Smooth muscle cell (in vitro differentiated cells): ENCODE measurements at regions not wholly inside any gene's neighbourhood (a gene's known extent, or its start where the extent isn't known, plus 50 kb on each side); places are given as distances from the start of the nearest gene placed in this dataset.
"Not testable (repeated sequence)": the region's sequence is repeated elsewhere in the genome, so short reads cannot be mapped to it uniquely, and the experiment has no call there.

ENCODE experiments used
- DNase-seq: peaks from one replicate; lab custom pipeline; 2025; ENCODE audit not compliant: unreplicated experiment; lab: John Stamatoyannopoulos, UW
- H2AFZ ChIP-seq: fragments of 200-600 bp; sonication (generic); 2 replicates; pipeline ENCODE4 v1.6.0; 2016; ENCODE audit warnings: antibody characterized with exemption, low read depth, mild to moderate bottlenecking
- H3F3A ChIP-seq: fragments of 200-600 bp; sonication (generic); 2 replicates; pipeline ENCODE4 v1.6.0; 2017; ENCODE audit warnings: antibody characterized with exemption, low read depth
- H3K27ac ChIP-seq: fragments of 200-600 bp; sonication (generic); 2 replicates; pipeline ENCODE4 v1.5.1; 2016; ENCODE audit warnings: low read depth, mild to moderate bottlenecking
- H3K27me3 ChIP-seq: fragments of 200-600 bp; sonication (generic); 2 replicates; pipeline ENCODE4 v1.6.1; 2016; ENCODE audit warnings: low read depth, mild to moderate bottlenecking
- H3K36me3 ChIP-seq: fragments of 200-600 bp; sonication (generic); 2 replicates; pipeline ENCODE4 v1.5.1; 2016; ENCODE audit warnings: low read depth
- H3K4me1 ChIP-seq: fragments of 200-600 bp; sonication (generic); 2 replicates; pipeline ENCODE4 v1.5.1; 2016; ENCODE audit warnings: low read depth
- H3K4me2 ChIP-seq: fragments of 200-600 bp; sonication (generic); 2 replicates; pipeline ENCODE4 v1.6.0; 2016; ENCODE audit warnings: mild to moderate bottlenecking
- H3K4me3 ChIP-seq: fragments of 200-600 bp; sonication (generic); 2 replicates; pipeline ENCODE4 v1.5.1; 2016; ENCODE audit warnings: mild to moderate bottlenecking
- H3K79me2 ChIP-seq: fragments of 200-600 bp; sonication (generic); 2 replicates; pipeline ENCODE4 v1.6.0; 2016; ENCODE audit warnings: low read depth, mild to moderate bottlenecking
- H3K9ac ChIP-seq: fragments of 200-600 bp; sonication (generic); 2 replicates; pipeline ENCODE4 v1.6.0; 2016; ENCODE audit warnings: low read depth
- H3K9me3 ChIP-seq: fragments of 200-600 bp; sonication (generic); replicated peaks from 2 replicates; pipeline ENCODE4 v1.5.1; 2016; ENCODE audit warnings: low read depth
- H4K20me1 ChIP-seq: fragments of 200-600 bp; sonication (generic); 2 replicates; pipeline ENCODE4 v1.6.0; 2016; ENCODE audit warnings: low read depth
- WGBS: methylation state at CpG from one replicate; pipeline ENCODE4 v1.1.7; 2016; ENCODE audit warnings: low lambda C conversion rate; 5-methylcytosine and 5-hydroxymethylcytosine counted together
- TF ChIP-seq, protein P1 (sequence below): fragments of 200-600 bp; sonication (generic); IDR thresholded peaks from 2 replicates; pipeline ENCODE4 v1.5.1; 2017; ENCODE audit warnings: borderline replicate concordance, mild to moderate bottlenecking, antibody characterized with exemption; ENCODE audit not compliant: insufficient read depth, poor library complexity, severe bottlenecking

DNA sequence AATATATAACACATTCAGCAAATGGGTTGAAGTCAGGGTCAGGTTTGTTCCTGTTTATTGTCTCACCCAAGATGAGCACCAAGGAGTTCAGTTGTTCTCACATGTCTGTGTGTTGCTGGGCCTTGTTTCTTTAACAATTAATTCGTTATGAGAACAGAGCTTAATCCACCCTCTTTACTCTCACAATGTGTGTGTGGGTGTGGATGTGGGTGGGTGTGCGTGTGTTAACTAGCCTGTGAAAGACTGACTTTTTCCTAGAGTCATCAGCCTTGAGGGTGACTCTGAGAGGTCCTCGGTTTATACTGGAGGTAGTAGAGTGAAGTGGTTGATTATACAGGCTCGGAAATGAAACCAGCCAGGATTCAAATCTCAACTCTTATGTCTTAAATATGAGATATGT lies 672.1 kb downstream of the MAFB start:
- no peak for DNase-seq
- Histone ChIP-seq H3K79me2 (no peaks in the 10 kb centered on the region), H3K4me1 (no peaks in the 10 kb centered on the region), H3K27me3 (no peaks in the 10 kb centered on the region), H4K20me1 (no peaks in the 10 kb centered on the region), H3K9me3 (no peaks in the 10 kb centered on the region), H3K27ac (no peak overlapping the region), H3K4me3 (no peak overlapping the region), H3K9ac (no peak overlapping the region), H2AFZ (no peak overlapping the region), H3K36me3 (no peaks in the 10 kb centered on the region), H3F3A (no peaks in the 10 kb centered on the region), H3K4me2 (no peak overlapping the region)
- TF ChIP-seq, protein P1, sequence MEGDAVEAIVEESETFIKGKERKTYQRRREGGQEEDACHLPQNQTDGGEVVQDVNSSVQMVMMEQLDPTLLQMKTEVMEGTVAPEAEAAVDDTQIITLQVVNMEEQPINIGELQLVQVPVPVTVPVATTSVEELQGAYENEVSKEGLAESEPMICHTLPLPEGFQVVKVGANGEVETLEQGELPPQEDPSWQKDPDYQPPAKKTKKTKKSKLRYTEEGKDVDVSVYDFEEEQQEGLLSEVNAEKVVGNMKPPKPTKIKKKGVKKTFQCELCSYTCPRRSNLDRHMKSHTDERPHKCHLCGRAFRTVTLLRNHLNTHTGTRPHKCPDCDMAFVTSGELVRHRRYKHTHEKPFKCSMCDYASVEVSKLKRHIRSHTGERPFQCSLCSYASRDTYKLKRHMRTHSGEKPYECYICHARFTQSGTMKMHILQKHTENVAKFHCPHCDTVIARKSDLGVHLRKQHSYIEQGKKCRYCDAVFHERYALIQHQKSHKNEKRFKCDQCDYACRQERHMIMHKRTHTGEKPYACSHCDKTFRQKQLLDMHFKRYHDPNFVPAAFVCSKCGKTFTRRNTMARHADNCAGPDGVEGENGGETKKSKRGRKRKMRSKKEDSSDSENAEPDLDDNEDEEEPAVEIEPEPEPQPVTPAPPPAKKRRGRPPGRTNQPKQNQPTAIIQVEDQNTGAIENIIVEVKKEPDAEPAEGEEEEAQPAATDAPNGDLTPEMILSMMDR = no peak
- WGBS = 83% methylated on average over 4 of the region's 4 CpGs

DNA sequence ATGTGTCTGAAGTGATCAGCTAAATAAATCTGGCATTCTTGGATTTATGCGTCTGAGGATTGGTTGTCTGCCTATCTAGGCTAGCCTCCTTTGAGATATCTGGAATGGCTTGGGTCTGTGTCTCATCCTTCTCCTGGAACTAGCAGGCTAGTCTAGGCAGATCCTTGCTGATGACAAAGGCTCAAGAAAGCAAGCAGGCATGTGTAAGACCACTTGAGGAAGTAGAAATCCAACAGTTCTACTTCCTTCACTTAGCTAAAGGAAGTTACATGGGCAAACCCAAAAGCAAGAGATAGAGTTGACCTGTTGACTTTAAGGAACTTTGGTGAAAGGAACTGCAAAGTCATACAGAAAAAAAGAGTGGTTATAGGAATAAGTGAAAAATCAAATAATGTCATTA lies 672.6 kb downstream of the MAFB start:
- Histone ChIP-seq H3K27ac (no peak overlapping the region), H2AFZ (no peak overlapping the region), H3K9me3 (no peaks in the 10 kb centered on the region), H3K36me3 (no peaks in the 10 kb centered on the region), H3K27me3 (no peaks in the 10 kb centered on the region), H3K79me2 (no peaks in the 10 kb centered on the region), H3K4me1 (no peaks in the 10 kb centered on the region), H3K4me3 (no peak overlapping the region), H3K4me2 (no peak overlapping the region), H3F3A (no peaks in the 10 kb centered on the region), H4K20me1 (no peaks in the 10 kb centered on the region), H3K9ac (no peak overlapping the region)
- TF ChIP-seq, protein P1 = no peak
- DNase-seq = no peak
- WGBS = 100% methylated on average over 1 of the region's 1 CpG

DNA sequence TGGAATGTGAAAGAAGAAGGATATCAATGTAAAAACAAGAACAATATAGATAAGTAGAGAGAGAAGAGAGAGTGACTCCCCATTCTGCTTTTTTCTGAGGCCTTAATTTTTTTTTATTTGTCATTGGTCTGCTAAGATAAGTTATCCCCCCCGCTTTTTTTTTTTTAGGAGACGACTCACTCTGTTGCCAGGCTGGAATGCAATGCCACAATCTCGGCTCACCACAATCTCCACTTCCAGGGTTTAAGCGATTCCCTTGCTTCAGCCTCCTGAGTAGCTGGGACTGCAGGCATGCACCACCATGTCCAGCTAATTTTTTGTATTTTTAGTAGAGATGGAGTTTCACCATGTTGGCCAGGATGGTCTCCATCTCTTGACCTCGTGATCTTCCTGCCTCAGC lies 677.0 kb downstream of the MAFB start:
- not testable (repeated sequence) for H3K4me2 ChIP-seq, H3K4me1 ChIP-seq, DNase-seq, H3K36me3 ChIP-seq, H3K9me3 ChIP-seq, H3K9ac ChIP-seq, H3K79me2 ChIP-seq, H3F3A ChIP-seq, H3K4me3 ChIP-seq, H2AFZ ChIP-seq, H3K27me3 ChIP-seq, H4K20me1 ChIP-seq, H3K27ac ChIP-seq
- 59% methylated on average over 5 of the region's 5 CpGs for WGBS

DNA sequence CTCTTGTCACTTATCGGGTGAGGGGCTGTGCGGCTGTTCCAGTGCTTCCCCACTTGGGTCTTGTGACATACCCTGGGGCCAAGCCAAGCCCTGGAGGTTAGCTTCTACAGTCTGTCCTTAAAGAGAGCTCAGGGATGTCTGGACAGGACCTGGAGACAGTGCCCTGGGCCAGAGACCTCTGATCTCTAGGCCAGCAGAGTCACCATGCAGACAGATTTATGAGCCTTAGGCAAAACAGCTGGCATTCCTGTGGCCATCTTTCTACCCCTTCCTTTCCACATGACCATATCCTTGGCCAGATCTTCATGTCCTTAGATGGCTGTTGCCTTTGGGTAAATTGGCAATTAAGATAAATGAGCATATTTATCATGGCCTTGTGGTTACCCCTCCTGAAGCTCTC lies 678.6 kb downstream of the MAFB start:
- Histone ChIP-seq H3K27me3 (no peaks in the 10 kb centered on the region), H3K36me3 (no peaks in the 10 kb centered on the region), H3K9me3 (peaks cover 5% of the 10 kb centered on the region), H2AFZ (no peak overlapping the region), H3K27ac (no peak overlapping the region), H3K79me2 (no peaks in the 10 kb centered on the region), H4K20me1 (no peaks in the 10 kb centered on the region), H3F3A (no peaks in the 10 kb centered on the region), H3K4me1 (no peaks in the 10 kb centered on the region), H3K4me2 (no peak overlapping the region), H3K4me3 (no peak overlapping the region), H3K9ac (no peak overlapping the region)
- no peak for DNase-seq
- TF ChIP-seq, protein P1 = no peak
- WGBS = 51% methylated on average over 2 of the region's 2 CpGs
